ENCODE measurements at regions not wholly inside any gene's neighbourhood (a gene's known extent, or its start where the extent isn't known, plus 50 kb on each side); places are given as distances from the start of the nearest gene placed in this dataset.

DNA sequence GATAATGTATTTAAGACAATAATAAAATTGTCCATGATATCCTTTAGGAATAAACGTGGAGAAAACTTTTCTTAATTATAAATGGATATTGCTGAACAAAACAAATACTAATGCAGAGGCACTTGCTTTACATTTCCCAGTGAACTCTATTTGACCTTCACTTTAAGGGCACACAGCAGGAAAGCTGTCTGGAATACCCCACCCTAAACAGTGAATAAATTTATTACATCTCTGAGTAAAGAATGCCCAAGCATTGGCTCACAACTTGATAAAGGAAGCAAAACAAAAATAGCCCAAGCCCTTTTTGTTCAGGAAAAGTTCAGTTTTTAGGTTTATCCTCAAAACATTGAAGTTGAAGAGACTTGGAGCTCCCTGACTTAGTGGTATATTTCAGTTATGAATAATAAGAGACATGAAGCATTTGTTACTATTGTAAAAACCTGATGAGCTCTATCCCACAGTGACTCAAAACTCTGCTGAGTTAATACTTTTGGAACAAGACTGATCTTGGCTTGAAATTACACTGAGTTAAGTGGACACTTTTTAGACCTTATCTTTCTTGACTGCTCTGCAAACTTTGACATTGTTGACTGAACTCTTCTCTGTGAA, 353.9 kb downstream of the BCKDHB start:
- no peaks in the 10 kb centered on the region for H3K79me2 ChIP-seq (ENCODE audit: control insufficient read depth in 1 of 2, insufficient read depth in 2 of 2, low read length in 2 of 2)
- no peak overlapping the region for H2BK120ac ChIP-seq (replicated peaks; ENCODE audit: low read depth, low read length)
- H3K4me1 ChIP-seq (replicated peaks in 1 of 4; ENCODE audit: control insufficient read depth in 3 of 4, insufficient read depth in 4 of 4, low read length in 3 of 4) = no peaks in the 10 kb centered on the region; a peak in 2 of 7 replicates
- ChIA-PET CTCF (ENCODE audit: partially characterized antibody) (no interaction called here), POLR2A (ENCODE audit: partially characterized antibody) (no interaction called here)
- H2BK15ac ChIP-seq (ENCODE audit: low read length) = no peak overlapping the region
- no peak overlapping the region for H3K56ac ChIP-seq (replicated peaks; ENCODE audit: insufficient read length, low read depth, low read length)
- no peaks in the 10 kb centered on the region for H4K20me1 ChIP-seq (replicated peaks in 1 of 2; ENCODE audit: control insufficient read depth in 1 of 2, insufficient read depth in 2 of 2, low read length in 2 of 2)
- no peak overlapping the region for H4K8ac ChIP-seq (ENCODE audit: extremely low read depth, insufficient read depth, low read length)
- no peak overlapping the region for H3K4me3 ChIP-seq (ENCODE audit: extremely low read depth in 1 of 4, insufficient read depth in 2 of 4, low read depth in 3 of 4, low read length in 4 of 4)
- H3K9me3 ChIP-seq (ENCODE audit: insufficient read depth in 2 of 2, low read depth in 1 of 2, low read length in 1 of 2) = no peaks in the 10 kb centered on the region
- no peaks in the 10 kb centered on the region for H3K23me2 ChIP-seq (ENCODE audit: low read depth, low read length)
- H3K23ac ChIP-seq (ENCODE audit: insufficient read length) = no peak overlapping the region
- DNase-seq (ENCODE audit: low read depth in 1 of 2, low spot score in 2 of 2) (no peak), FAIRE-seq (no peak)
- no peak overlapping the region for H3K4ac ChIP-seq (replicated peaks; ENCODE audit: insufficient read length, low read depth, low read length)
- no peak overlapping the region for H2AFZ ChIP-seq (ENCODE audit: low read length)
- H2BK20ac ChIP-seq (ENCODE audit: low read length) = no peak overlapping the region
- H3K27ac ChIP-seq (ENCODE audit: low read depth, low read length) = no peak overlapping the region
- no peaks in the 10 kb centered on the region for H3K36me3 ChIP-seq (ENCODE audit: control insufficient read depth in 2 of 4, insufficient read depth in 4 of 4, low read length in 3 of 4)
- no peak overlapping the region for H3K14ac ChIP-seq (ENCODE audit: insufficient read length)
- H2BK12ac ChIP-seq (ENCODE audit: low read depth, low read length) = no peak overlapping the region
- no peak overlapping the region for H3K4me2 ChIP-seq (ENCODE audit: insufficient read depth in 1 of 2, low read depth in 2 of 2, low read length in 2 of 2)
- WGBS, 2 experiments (ENCODE audit: extremely low coverage in 1 of 2, insufficient coverage in 1 of 2, insufficient read length in 1 of 2, insufficient replicate concordance in 2 of 2, low coverage in 1 of 2, low lambda C conversion rate in 2 of 2, missing lambda C conversion rate in 1 of 2) = 88% methylated on average over 1 of the region's 1 CpG; no CpG with 5 or more reads in 1 of the 2 experiments
- H2AK5ac ChIP-seq (ENCODE audit: low read depth, low read length) = no peak overlapping the region
- H2BK5ac ChIP-seq (ENCODE audit: low read depth, low read length) = no peak overlapping the region
- H3K9ac ChIP-seq (replicated peaks in 1 of 4; ENCODE audit: extremely low read depth in 1 of 4, low read depth in 3 of 4, low read length in 3 of 4) = no peak overlapping the region
- no peak overlapping the region for H3K18ac ChIP-seq (ENCODE audit: extremely low read depth, low read length)
- no peaks in the 10 kb centered on the region for H3K79me1 ChIP-seq (ENCODE audit: low read depth, low read length)
- H4K91ac ChIP-seq (replicated peaks; ENCODE audit: insufficient read length, low read length) = no peak overlapping the region
- no peaks in the 10 kb centered on the region for H3K27me3 ChIP-seq (replicated peaks in 1 of 4; ENCODE audit: control insufficient read depth in 3 of 4, extremely low read depth in 1 of 4, insufficient read depth in 3 of 4, low read length in 3 of 4)
- no peak overlapping the region for H4K5ac ChIP-seq (ENCODE audit: insufficient read length, low read depth, low read length)
- TF ChIP-seq CEBPB (IDR thresholded peaks at IDR 0.05; ENCODE audit: low read depth, low read length) (no peak), SUZ12 (IDR thresholded peaks at IDR 0.05; ENCODE audit: low read length) (no peak)

All from H1 (cell line).